ENCODE measurements at regions not wholly inside any gene's neighbourhood (a gene's known extent, or its start where the extent isn't known, plus 50 kb on each side); places are given as distances from the start of the nearest gene placed in this dataset.

DNA sequence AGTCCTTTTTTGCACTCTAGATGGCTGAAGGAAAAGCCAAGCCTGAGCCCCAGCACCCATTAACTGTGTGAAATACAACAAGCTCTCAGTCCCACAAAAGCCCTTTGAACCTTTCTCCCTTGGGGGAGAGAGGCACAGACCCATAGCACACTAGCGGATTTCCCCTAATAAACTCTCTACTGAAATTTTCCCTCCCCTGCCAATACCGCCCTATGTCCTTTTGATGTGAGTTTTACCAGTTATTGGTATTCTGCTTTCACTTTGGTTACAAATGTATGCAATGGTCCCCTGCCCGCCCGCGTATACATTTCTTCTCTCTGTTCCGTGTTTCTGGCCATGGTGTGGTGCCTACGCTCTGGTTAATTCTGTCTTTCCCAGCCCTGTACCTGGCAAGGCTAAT, 54.0 kb upstream of the MYO16 start:
- Histone ChIP-seq H3K4me1 (no peaks in the 10 kb centered on the region), H3K4me3 (no peak overlapping the region), H3K36me3 (no peaks in the 10 kb centered on the region), H3K9me3 (no peaks in the 10 kb centered on the region), H3K27ac (no peak overlapping the region), H3K27me3 (no peaks in the 10 kb centered on the region)
- no peak for TF ChIP-seq EP300 (IDR thresholded peaks at IDR 0.05)
- TF ChIP-seq POLR2A (IDR thresholded peaks at IDR 0.05) = no peak
- no peak for TF ChIP-seq POLR2AphosphoS5 (IDR thresholded peaks at IDR 0.05)
- TF ChIP-seq CTCF (IDR thresholded peaks at IDR 0.05) = no peak
- WGBS, 2 donors = 91 to 94% methylated on average over 7 of the region's 7 CpGs
- intact Hi-C loops (cut with DNase I) = no loop called here
- DNase-seq = no peak

Data from sigmoid colon (tissue), 6 donors.